Subcutaneous abdominal adipose tissue (tissue), 5 donors: ENCODE measurements at regions not wholly inside any gene's neighbourhood (a gene's known extent, or its start where the extent isn't known, plus 50 kb on each side); places are given as distances from the start of the nearest gene placed in this dataset.
"Not testable (repeated sequence)": the region's sequence is repeated elsewhere in the genome, so short reads cannot be mapped to it uniquely, and the experiment has no call there.

Source experiments
- H3K27ac ChIP-seq: one replicate; pipeline ENCODE4 v1.7.0; 2013; ENCODE audit warnings: low read depth, mild to moderate bottlenecking, inconsistent platforms, low read length, moderate library complexity
- H3K27me3 ChIP-seq, 5 donors: one replicate each; pipeline ENCODE4 v1.7.0; 2013; ENCODE audit warnings: low read length in 5 of 5, inconsistent platforms in 1 of 5; ENCODE audit not compliant: control insufficient read depth in 5 of 5, insufficient read depth in 4 of 5
- H3K36me3 ChIP-seq, 5 donors: one replicate each; pipeline ENCODE4 v1.7.0; 2013; ENCODE audit warnings: low read length in 5 of 5; ENCODE audit not compliant: control insufficient read depth in 5 of 5, insufficient read depth in 5 of 5
- H3K4me1 ChIP-seq, 5 donors: one replicate each; pipeline ENCODE4 v1.7.0; 2013; ENCODE audit warnings: low read length in 5 of 5, mild to moderate bottlenecking in 3 of 5, moderate library complexity in 1 of 5; ENCODE audit not compliant: control insufficient read depth in 5 of 5, insufficient read depth in 5 of 5
- H3K4me3 ChIP-seq, 5 donors: one replicate each; pipeline ENCODE4 v1.7.0; 2013; ENCODE audit warnings: low read length in 5 of 5, low read depth in 1 of 5
- H3K9ac ChIP-seq, 5 donors: one replicate each; pipeline ENCODE4 v1.7.0; 2013; ENCODE audit warnings: low read length in 5 of 5, mild to moderate bottlenecking in 4 of 5, moderate library complexity in 3 of 5
- H3K9me3 ChIP-seq, 5 donors: one replicate each; pipeline ENCODE4 v1.7.0; 2013; ENCODE audit warnings: low read length in 5 of 5; ENCODE audit not compliant: control insufficient read depth in 5 of 5
- donor health status: healthy.
- donor health status: healthy.
- donor health status: healthy.
- donor health status: healthy.
- donor health status: healthy.

DNA sequence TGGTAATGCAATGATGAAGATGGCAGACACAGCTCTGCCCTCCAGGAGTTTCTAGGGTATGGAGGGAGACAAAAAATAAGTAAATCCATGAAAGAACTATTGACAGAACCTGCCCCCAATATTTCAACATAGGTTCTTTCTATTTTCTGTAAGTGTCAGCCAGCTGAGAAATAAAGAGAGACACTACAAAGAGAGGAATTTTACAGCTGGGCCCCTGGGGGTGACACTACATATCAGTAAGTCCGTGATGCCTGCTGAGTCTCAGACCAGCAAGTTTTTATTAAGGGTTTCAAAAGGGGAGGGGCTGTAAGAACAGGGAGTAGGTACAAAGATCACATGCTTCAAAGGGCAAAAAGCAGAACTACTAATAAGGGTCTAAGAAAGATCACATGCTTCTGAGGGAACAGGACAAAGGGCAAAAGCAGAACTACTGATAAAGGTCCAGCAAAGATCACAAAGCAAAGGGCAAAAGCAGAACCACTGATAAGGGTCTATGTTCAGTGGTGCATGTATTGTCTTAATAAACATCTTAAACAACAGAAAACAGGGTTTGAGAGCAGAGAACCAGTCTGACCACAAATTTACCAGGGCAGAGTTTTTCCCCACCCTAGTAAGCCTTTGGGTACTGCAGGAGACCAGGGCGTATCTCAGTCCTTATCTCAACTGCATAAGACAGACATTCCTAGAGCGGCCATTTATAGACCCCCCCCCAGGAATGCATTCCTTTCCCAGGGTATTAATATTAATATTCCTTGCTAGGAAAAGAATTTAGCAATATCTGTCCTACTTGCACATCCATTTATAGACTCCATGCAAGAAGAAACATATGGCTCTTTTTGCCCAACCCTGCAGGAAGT is 119.0 kb upstream of the KRTAP5-11 start:
- H3K4me1 ChIP-seq, H3K9me3 ChIP-seq, H3K9ac ChIP-seq, H3K36me3 ChIP-seq, H3K27me3 ChIP-seq, H3K4me3 ChIP-seq, H3K27ac ChIP-seq: not testable (repeated sequence)

DNA sequence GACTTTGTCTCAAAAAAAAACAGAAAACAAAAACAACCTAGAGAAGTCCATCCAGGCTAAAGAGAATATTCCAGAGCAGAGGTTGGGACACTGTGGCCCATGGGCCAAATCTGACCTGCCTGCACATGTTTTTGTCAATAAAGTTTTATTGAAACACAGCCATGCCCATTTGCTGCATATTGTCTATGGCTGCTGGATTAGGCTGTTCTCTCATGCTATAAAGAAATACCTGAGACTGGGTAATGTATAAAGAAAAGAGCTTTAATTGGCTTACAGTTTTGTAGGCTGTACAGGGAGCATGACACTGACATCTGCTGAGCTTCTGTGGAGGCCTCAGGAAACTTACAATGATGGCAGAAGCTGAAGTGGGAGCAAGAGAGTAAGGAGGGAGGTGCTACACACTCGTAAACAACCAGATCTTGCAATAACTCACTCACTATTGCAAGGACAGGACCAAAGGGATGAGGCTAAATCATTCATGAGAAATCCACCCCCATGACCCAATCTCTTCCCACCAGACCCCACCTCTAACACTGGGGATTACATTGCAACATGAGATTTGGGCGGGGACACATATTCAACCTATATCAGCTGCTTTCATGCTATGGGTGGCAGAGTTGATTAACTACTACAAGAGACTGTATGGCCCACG is 122.5 kb upstream of the KRTAP5-11 start:
- H3K36me3 ChIP-seq, H3K27me3 ChIP-seq, H3K9me3 ChIP-seq, H3K4me1 ChIP-seq, H3K9ac ChIP-seq, H3K4me3 ChIP-seq, H3K27ac ChIP-seq: not testable (repeated sequence)

DNA sequence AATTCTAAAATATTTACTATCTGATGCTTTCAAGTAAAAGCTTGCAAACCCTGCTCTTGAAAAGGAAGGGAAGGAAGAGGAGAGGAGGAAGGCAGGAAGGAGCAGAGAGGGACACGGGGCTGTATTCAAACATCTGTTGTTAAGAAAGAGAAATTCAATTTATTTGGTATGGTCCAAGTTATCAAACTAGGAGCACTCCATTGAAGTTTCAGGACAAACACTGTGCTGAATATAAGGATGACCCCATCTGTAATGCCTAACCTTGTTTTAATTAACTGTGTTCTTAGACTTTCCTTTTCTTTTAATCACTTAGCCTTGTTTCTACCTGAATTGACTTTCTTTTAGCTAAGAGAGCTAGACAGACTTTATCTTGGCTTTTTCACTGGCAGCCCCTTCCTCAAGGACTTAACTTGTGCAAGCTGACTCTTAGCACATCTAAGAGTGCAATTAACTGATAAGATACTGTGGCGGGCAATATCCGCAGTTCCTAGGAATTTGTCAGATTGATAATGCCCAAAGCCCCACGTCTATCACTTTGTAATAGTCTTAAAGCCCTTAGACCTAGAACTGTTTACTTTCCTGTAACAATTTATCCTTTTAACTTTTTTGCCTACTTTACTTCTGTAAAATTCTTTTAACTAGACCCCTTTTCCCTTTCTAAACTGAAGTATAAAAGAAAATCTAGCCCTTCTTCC is 123.2 kb upstream of the KRTAP5-11 start:
- not testable (repeated sequence) for H3K9ac ChIP-seq, H3K27me3 ChIP-seq, H3K4me1 ChIP-seq, H3K27ac ChIP-seq, H3K4me3 ChIP-seq, H3K9me3 ChIP-seq, H3K36me3 ChIP-seq

DNA sequence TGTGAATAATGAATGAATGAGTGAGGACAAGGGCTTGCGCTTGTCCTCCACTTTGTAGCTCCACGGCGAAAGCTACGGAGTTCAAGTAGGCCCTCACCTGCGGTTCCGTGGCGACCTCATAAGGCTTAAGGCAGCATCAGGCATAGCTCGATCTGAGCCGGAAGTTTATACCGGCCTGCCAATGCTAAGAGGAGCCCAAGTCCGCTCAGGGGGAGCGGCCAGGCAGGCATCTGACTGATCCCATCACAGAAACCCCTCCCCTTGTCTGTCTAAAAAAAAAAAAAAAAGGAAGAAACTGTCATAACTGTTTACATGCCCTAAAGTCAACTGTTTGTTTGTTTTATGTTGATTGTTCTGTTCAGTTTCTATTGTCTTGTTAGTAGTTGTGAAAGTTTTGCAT is 124.4 kb upstream of the KRTAP5-11 start:
- H3K9me3 ChIP-seq, H3K9ac ChIP-seq, H3K27me3 ChIP-seq, H3K36me3 ChIP-seq, H3K4me1 ChIP-seq, H3K27ac ChIP-seq, H3K4me3 ChIP-seq: not testable (repeated sequence)

DNA sequence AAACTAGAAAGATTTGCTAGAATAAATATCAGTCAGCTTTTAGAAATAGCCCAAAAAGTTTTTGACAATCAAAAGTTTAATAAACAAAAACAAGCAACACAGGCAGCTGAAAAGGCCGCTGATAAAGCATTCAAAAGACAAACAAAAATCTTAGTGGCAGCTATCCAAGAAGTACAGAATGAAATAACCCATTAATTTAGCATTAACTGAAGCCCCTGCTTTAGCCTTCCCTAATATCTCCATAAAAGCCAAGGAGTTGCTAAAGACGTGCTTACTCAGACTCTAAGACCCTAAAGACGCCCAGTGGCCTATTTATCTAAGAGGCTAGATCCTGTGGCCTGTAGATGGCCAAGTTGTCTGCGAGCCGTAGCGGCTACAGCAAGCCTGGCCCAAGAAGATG is 123.5 kb upstream of the DEFB108B start:
- H3K9me3 ChIP-seq, H3K36me3 ChIP-seq, H3K4me3 ChIP-seq, H3K9ac ChIP-seq, H3K27me3 ChIP-seq, H3K4me1 ChIP-seq, H3K27ac ChIP-seq: not testable (repeated sequence)

DNA sequence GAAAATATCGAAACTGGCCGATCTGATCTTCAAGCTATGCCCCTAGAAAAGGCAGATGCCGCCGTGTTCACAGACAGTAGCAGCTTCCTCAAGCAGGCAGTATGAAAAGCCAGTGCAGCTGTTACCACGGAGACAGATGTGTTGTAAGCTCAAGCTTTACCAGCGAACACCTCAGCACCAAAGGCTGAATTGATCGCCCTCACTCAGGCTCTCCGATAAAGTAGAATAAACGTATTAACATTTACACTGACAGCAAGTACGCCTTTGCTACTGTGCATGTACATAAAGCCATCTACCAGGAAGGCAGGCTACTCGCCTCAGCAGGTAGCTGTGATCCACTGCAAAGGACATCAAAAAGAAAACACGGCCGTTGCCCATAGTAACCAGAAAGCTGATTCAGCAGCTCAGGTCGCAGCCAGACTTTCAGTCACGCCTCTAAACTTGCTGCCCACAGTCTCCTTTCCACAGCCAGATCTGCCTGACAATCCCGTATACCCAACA is 122.8 kb upstream of the DEFB108B start:
- not testable (repeated sequence) for H3K36me3 ChIP-seq, H3K4me1 ChIP-seq, H3K9ac ChIP-seq, H3K9me3 ChIP-seq, H3K27ac ChIP-seq, H3K27me3 ChIP-seq, H3K4me3 ChIP-seq

DNA sequence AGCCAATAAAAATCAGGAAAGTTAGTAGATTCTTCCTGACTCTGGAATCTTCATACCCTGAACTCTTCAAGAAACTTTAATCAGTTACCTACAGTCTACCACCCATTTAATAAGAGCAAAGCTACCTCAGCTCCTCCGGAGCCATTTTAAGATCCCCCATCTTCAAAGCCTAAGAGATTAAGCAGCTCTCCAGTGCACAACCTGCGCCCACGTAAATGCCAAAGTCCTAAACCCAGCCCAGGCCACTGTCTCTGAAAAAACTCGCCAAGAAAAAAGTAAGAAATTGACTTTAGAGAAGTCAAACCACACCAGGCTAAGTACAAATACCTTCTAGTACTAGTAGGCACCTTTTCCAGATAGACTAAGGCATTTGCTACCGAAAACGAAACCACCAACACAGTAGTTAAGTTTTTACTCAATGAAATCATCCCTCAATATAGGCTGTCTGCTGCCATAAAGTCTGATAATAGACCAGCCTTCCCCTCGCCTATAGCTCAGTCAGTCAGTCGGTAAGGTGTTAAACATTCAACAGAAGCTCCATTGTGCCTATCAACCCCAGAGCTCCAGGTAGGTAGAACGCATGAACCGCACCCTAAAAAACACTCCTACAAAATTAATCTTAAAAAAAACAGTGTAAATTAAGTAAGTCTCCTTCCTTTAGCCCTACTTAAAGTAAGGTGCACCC is 122.2 kb upstream of the DEFB108B start:
- not testable (repeated sequence) for H3K4me3 ChIP-seq, H3K36me3 ChIP-seq, H3K9ac ChIP-seq, H3K27me3 ChIP-seq, H3K27ac ChIP-seq, H3K4me1 ChIP-seq, H3K9me3 ChIP-seq

DNA sequence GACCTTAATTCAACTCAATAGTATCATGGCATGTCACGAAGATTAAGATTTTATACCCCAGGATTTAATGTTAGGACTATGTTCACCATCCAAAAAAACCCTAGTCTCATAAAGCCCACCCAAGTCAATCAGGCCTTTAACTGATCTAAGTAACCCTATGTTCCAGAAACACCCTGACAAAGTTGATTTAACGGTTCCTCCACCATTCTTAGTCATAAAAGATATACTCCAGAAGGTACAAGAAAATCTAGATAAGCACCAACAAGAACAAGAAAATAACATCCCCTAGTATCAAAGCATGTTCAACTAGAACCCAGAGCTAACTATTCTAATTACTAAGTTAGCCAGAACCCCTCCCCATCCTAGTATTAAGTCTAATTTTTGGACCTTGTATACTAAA is 120.7 kb upstream of the DEFB108B start:
- H3K27ac ChIP-seq, H3K9me3 ChIP-seq, H3K4me3 ChIP-seq, H3K4me1 ChIP-seq, H3K36me3 ChIP-seq, H3K27me3 ChIP-seq, H3K9ac ChIP-seq: not testable (repeated sequence)

DNA sequence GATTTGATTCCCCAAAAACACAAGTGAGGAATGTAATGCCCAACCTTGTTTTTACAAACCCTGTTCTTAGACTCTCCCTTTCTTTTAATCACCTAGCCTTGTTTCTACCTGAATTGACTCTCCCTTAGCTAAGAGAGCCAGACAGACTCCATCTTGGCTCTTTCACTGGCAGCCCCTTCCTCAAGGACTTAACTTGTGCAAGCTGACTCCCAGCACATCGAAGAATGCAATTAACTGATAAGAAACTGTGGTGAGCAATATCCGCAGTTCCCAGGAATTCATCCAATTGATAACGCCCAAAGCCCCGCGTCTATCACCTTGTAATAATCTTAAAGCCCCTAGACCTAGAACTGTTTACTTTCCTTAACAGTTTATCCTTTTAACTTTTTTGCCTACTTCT is 120.2 kb upstream of the DEFB108B start:
- H3K27ac ChIP-seq, H3K36me3 ChIP-seq, H3K27me3 ChIP-seq, H3K9ac ChIP-seq, H3K4me1 ChIP-seq, H3K4me3 ChIP-seq, H3K9me3 ChIP-seq: not testable (repeated sequence)

DNA sequence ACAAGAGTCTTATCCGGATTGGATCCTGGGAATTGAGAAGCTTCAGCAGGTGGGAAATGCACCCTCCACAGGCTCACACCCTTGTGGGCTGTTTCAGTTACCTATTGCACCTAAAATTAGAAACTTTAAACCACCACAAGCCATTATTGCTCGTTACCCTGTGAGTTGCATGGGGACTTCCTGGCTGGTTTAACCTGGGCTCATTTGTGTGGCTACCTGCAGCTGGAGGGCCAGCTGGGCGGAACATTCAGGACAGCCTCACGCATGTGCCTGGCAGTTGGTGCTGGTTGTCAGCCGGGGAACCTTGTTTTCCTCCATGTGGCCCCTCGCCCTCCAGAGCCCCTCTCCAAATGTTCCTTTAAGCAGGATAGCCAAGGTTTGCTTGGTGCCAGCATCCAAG is 118.5 kb upstream of the DEFB108B start:
- not testable (repeated sequence) for H3K9ac ChIP-seq, H3K4me1 ChIP-seq, H3K9me3 ChIP-seq, H3K4me3 ChIP-seq, H3K27ac ChIP-seq, H3K36me3 ChIP-seq, H3K27me3 ChIP-seq
